ENCODE measurements at regions not wholly inside any gene's neighbourhood (a gene's known extent, or its start where the extent isn't known, plus 50 kb on each side); places are given as distances from the start of the nearest gene placed in this dataset.
"Not testable (repeated sequence)": the region's sequence is repeated elsewhere in the genome, so short reads cannot be mapped to it uniquely, and the experiment has no call there.

- no peak for DNase-seq
Measured at GRCh38 chr20:56730003-56730402, 100.9 kb downstream of the TFAP2C start.

- no peak for DNase-seq
Measured at GRCh38 chr20:56730996-56731395, 101.9 kb downstream of the TFAP2C start.

DNA sequence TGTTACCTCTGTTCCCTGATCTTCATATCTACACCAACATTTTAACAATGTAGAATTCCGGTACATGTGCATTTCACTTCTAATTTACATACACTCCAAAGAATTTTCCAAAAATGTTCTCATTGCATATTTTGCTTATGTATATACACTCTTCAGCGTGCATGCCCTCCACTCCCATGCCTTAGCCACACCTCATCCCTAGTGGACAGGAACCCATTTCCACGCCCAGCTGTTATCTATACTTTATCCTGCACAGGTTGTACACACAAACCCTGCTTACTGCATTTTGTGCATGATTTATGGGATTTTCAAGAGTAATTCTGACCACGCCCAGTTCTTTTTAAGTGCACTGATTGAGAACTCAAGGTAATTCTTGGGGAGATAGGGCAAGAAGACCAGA, 102.4 kb downstream of the TFAP2C start:
- no peak for DNase-seq

- no peak for DNase-seq
Measured at GRCh38 chr20:56733967-56734366, 104.9 kb downstream of the TFAP2C start.

DNA sequence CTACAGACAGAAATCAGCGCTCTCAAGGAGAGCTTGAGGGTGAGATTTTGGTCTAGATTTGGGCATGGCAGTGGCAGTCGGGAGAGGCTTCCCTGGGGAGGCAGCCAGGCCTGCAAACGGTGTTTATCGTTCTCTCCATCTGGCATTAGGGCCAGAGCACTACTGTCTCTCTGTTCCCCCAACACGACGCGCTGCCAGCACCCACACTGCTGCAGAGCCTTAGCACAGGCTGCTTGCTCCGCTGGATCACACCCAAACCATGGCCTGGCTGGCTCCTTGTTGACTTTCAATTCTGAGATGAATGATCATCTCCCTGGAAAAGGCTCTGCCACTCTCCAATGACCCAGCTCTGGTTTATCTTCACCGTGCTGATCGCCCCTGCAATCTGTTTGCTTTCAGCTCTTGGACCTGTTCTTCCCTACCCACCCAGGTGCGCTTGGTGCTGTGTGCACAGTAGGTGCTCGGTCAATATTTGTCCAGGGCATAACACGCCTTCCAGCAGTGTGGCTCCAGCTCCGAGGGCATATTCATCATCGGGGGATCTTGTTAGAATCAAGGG, 106.1 kb downstream of the TFAP2C start:
- no peak for DNase-seq

DNA sequence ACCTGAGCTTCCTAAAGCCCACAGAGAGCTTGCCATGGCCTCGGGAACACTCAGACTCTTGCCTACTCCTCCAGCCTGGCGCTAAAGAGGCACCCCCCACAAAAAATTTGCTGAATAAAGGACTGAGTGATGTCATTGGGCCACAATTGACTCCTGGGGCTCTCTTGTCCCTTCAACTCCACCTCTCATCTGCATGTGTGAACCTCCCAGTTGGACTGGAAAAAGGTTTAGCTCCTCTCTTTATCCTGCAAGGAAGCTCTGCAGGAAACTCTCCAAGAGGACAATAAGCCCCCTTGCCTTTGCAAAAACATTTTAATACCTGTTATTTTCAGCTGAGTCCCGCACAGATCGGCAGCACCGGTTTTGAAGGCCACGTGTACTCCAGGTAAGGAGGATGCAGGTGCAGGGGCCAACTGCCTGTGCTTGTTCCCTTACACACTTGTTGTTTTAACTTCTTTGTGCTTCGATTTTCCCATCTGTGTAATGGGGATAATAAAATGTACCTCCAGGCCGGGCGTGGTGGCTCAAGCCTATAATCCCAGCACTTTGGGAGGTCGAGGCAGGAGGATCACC, 107.3 kb downstream of the TFAP2C start:
- no peak for DNase-seq

DNA sequence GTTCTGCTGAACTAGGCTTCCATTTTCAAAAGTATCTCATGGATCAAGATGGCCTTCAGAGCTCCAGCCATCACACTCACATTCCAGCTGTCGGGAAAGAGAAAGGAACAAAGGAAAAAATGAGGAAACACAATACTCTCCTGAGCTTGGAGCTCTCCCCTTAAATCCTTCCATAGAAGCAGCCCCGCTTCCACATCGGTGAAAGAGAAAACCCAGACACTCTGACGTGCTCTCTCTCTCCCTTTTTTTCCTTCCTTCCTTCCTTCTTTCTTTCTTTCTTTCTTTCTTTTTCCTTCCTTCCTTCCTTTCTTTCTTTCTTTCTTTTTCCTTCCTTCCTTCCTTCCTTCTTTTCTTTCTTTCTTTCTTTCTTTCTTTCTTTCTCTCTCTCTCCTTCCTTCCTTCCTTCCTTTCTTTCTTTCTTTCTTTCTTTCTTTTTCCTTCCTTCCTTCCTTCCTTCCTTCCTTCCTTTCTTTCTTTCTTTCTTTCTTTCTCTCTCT, 115.3 kb downstream of the TFAP2C start:
- DNase-seq, result not testable (repeated sequence)

GRCh38 chr20:56748476-56749377, 119.6 kb downstream of the TFAP2C start:
- peak; percentile 87 for DNase-seq

DNA sequence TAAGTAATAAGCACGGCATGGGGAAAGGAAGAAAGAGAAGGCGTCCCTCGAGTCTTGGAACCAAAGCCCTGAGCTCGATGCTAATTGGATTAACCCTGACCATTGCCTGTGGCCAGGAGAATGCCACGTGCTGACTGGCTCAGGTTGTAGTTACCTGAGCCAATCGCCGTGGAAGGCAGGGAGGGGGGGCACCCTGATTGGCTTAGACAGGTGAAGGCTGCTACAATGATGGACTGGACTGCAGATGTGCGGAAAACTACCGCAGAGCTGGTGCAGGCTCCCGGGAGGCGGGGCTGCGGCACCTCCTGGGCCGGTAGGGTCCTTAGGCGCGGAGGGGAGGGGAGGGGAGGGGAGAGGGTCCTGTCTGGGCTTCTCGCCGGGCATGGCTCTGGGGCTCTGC, 121.3 kb downstream of the TFAP2C start:
- peak; percentile 83 for DNase-seq

GRCh38 chr20:56752274-56752673, 123.2 kb downstream of the TFAP2C start:
- peak; percentile 66 for DNase-seq

DNA sequence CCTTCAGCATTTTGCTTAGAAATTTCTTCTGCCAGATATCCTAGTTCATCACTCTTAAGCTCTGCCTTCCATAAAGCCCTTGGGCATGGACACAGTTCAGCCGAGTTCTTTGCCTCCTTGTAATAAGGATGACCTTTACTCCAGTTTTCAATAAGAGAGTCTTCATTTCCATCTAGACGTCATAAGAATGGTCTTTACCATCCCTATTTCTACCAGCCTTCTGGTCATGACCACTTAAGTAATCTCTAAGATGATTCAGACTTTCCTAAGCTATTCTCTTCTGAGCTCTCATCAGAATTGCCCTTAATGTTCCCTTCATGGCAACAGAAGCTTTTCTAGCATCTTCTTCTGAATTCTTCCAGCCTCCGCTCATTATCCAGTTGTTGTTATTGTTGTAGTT, 126.1 kb downstream of the TFAP2C start:
- DNase-seq, result no peak

DNA sequence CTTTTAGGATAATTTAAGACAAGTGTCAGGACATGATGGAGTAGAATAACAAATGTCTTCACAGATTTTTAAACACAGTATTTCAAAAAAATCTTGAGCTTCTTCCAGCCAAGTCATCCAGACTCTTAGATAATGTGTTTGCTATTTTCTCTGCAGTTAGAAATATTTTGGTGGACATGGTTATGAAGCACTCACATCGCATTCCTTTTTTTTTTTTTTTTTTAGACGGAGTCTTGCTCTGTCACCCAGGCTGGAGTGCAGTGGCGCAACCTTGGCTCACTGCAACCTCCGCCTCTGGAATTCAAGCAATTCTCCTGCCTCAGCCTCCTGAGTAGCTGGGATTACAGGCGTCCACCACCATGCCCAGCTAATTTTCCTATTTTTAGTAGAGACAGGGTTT, 127.6 kb downstream of the TFAP2C start:
- DNase-seq, result not testable (repeated sequence)

DNA sequence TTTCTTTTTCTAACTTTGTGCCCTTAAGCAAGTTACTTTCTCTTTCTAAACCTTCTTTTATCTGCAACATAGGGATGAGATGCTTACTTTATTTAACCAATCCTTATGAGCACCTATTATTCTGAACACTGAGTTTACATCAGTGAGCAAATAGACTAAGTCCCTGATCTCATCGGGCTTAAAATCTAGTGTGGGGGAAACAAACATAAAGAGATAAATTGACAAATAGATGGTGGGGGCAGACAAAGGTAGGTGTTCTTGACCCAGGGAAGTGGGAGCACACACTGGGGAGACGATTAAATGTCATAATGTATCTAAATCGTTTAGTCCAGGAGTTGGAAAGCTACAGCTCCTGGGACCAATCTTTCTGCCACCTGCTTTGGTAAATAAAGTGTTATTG, 129.6 kb downstream of the TFAP2C start:
- no peak for DNase-seq

DNA sequence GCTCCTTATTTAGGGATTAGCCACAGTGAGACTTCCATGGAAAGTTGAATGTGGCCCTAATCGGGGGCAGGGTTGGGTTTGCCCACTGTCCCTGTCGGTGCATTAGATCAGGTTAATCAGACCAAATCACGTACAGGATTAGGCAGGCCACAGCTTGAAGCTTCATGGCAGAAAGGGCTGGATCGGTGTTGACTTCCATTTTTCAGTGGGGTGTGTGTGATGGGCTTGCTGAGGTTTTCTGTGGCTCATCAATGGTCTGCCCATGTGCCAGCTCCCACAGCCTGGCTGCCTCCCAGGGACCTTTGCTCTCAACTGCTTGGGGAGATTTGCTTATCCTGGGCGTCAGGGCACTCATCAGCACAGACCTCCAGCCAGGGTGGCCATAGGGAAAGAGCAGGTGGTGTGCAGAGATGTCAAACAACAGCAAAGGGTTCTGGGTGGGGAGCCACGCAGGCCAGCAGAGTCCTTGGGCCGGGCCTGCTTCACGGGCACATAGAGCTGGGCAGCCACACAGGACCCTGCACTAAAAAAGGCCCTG, 130.7 kb downstream of the TFAP2C start:
- no peak for DNase-seq

DNA sequence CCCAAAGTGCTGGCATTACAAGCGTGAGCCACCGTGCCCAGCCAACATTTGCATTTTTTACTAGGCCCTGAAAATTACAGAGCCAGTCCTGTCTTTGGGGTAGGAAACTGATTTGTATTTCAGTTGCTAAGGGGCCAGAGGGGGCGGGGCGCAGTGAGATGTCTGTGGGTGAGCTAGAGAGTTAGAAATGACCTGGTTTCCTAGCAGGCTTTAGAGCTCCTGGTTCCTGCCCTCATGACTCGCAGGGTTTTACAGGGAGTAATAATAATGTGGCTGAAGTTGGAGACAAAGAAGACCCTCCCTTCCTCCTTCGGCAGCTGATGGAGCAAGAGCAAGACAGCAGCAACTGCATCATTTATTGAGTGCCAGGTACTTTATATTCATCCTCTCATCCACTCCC, 131.5 kb downstream of the TFAP2C start:
- DNase-seq, result peak; percentile 64

- DNase-seq, result no peak
Measured at GRCh38 chr20:56761393-56761792, 132.3 kb downstream of the TFAP2C start.

DNA sequence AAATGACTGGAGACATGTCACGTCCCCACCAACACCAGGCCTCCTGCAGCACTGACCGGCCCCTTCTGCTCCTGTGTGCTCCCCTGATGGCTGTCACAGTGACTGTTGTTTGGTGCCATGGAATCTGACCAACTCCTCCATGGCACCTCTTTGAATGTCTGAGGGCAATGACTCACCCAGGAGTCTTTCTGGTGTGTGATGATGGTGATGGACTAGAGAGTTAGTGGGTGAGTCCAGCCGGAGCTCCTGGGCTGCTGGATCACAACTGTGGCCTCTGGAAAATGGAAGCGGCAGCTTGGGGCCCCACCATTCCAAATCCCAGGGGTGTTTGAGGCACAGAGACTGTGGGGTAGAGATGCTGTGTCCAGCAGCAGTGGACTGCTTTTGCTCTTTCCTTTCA, 133.3 kb downstream of the TFAP2C start:
- DNase-seq, result no peak

DNA sequence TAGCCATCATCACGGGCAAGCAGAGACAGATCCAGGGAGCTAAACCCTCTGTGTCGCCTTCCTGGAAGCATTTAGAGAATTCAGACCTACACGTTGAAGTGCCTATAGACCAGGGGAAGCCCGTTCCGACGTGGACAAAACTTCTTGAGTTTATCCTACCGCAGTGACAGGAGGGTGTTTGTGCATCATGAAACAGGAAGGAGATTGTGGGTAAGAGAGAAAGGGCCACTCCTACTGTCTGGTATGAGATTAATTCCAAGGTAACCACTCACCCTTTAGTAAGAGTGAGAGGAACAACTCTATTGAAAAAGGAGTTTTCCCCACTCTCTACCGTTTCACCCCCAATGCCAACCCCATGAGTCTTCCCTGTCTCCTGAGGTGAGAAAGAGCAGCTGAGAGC, 133.7 kb downstream of the TFAP2C start:
- no peak for DNase-seq

- no peak for DNase-seq
Measured at GRCh38 chr20:56764671-56765070, 135.6 kb downstream of the TFAP2C start.

DNA sequence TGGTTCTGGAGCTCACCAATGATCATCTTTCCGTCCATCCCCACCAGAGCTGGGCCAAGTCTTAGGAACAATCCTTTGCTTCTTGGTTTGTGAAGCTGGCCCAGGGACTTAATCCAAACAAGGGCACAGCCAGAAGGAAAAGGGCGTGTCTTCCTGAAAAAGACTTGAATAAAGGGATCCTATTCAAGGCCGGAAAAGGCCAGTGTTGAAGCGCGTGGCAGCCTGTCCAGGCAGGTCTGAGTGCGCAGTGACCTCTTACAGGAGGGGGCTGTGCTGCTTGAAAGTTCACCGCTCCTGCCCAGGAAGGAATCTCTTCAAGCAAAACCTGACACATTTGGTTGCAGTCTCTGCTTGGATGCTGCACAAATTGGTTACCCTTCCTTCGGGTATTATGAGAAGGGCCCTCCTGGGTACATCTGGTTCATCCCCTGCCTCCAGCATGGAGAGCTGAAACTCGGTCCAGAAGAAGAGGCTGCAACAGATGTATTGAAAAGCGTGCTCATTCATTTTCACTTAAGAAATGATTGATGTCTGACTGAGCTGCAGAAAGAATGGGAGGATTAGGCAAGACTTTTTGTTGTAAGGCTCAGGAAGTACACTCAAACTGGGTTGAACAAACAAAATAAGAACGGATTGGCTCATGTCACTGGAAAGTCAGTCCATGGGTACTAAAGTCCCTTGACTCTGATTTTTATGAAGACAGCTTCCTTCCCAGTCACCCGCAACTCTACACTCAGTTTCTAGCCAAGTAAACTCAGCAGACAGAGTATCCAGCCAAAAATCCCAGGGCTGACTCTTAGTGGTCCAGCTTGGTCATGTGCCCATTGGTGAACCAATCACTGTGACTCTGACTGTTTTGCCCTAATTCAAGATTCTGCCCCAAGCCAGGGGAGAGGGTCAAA, 136.3 kb downstream of the TFAP2C start:
- DNase-seq, result no peak

DNA sequence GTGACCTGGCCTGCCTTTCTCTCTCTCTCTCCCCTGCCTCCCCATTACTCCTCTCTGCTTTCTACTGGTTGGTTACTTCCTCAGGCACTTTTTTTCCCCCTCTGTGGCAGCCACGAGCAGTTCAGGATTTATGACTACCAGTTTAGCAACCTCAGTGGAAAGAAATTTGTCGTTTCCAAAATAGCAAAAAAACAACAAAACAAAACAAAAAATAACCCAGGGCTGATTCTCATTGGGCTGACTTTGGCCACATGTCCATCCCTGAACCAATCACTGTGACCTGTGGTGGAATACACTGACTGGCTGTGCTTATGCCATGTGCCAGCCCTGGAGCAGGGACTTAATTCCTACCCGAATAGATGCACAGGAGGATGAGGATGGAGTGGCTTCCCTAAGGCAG, 137.4 kb downstream of the TFAP2C start:
- DNase-seq, result no peak

- DNase-seq, result no peak
Measured at GRCh38 chr20:56769921-56770600, 141.0 kb downstream of the TFAP2C start.

Data from islet precursor cell (in vitro differentiated cells).